Type B pancreatic cell (in vitro differentiated cells): ENCODE measurements at regions not wholly inside any gene's neighbourhood (a gene's known extent, or its start where the extent isn't known, plus 50 kb on each side); places are given as distances from the start of the nearest gene placed in this dataset.

Source experiments
- DNase-seq: peaks from one replicate; pipeline ENCODE4 v3.0.0; 2021; ENCODE audit warnings: mixed read lengths; ENCODE audit not compliant: unreplicated experiment; ENCODE audit errors: extremely low spot score
- H3K27ac Mint-ChIP-seq: 2 replicates; pipeline ENCODE4 v1.8.0; 2021; ENCODE audit warnings: mild to moderate bottlenecking, mixed read lengths
- H3K27me3 Mint-ChIP-seq: 2 replicates; pipeline ENCODE4 v1.8.0; 2021; ENCODE audit warnings: mixed read lengths
- H3K36me3 Mint-ChIP-seq: 2 replicates; pipeline ENCODE4 v1.8.0; 2021; ENCODE audit warnings: mixed read lengths
- H3K4me1 Mint-ChIP-seq: one replicate; pipeline ENCODE4 v1.8.0; 2021; ENCODE audit warnings: mixed read lengths; ENCODE audit not compliant: unreplicated experiment
- H3K4me3 Mint-ChIP-seq: 2 replicates; pipeline ENCODE4 v1.8.0; 2021; ENCODE audit warnings: mild to moderate bottlenecking, mixed read lengths
- H3K9me3 Mint-ChIP-seq: 2 replicates; pipeline ENCODE4 v1.8.0; 2021; ENCODE audit warnings: mixed read lengths
- TF ChIP-seq, protein P1 (sequence below): fragments of 200-600 bp; sonication (generic); conservative IDR thresholded peaks from 2 replicates; pipeline ENCODE4 v1.5.0; 2021; ENCODE audit warnings: antibody characterized with exemption, mild to moderate bottlenecking

DNA sequence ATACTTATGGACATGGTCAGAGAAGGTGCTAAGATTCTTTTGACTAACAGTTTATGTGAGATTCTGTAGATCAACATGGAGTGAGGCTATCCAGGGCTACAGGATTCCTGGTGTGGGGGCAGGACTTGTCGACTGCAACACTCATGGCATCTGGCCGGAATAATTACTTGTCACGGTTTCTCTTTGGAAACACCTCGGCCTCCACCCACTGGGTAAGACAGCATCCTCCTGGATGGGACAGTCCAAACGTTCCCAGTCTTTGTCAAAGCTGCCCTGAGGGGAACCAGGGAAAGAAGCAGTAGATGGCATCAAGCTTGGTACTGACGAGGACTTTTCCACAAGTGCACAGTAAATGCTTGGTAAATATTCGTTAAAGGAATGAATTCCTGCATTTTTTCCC, 762.8 kb downstream of the BRD1 start:
- TF ChIP-seq, protein P1, sequence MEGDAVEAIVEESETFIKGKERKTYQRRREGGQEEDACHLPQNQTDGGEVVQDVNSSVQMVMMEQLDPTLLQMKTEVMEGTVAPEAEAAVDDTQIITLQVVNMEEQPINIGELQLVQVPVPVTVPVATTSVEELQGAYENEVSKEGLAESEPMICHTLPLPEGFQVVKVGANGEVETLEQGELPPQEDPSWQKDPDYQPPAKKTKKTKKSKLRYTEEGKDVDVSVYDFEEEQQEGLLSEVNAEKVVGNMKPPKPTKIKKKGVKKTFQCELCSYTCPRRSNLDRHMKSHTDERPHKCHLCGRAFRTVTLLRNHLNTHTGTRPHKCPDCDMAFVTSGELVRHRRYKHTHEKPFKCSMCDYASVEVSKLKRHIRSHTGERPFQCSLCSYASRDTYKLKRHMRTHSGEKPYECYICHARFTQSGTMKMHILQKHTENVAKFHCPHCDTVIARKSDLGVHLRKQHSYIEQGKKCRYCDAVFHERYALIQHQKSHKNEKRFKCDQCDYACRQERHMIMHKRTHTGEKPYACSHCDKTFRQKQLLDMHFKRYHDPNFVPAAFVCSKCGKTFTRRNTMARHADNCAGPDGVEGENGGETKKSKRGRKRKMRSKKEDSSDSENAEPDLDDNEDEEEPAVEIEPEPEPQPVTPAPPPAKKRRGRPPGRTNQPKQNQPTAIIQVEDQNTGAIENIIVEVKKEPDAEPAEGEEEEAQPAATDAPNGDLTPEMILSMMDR = no peak
- DNase-seq = no peak
- Mint-ChIP-seq H3K4me3 (no peak overlapping the region), H3K9me3 (no peaks in the 10 kb centered on the region), H3K4me1 (no peaks in the 10 kb centered on the region), H3K27me3 (peaks cover 14% of the 10 kb centered on the region), H3K27ac (no peak overlapping the region), H3K36me3 (no peaks in the 10 kb centered on the region)

DNA sequence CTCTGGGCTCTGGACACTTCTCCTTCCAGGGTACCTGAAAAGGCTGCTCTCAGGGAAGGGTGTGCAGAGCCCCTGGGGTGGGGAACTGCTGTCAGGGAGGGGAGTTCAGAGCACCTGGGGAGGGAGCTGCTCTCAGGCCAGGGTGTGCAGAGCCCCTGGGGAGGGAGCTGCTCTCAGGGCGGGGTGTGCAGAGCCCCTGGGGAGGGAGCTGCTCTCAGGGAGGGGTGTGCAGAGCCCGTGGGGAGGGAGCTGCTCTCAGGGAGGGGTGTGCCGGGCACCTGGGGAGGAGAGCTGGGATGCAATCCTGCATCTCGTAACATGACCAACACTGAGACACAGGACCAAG, 764.2 kb downstream of the BRD1 start:
- H3K4me1 Mint-ChIP-seq = no peaks in the 10 kb centered on the region
- H3K27me3 Mint-ChIP-seq = peaks cover 14% of the 10 kb centered on the region
- no peak overlapping the region for H3K4me3 Mint-ChIP-seq
- TF ChIP-seq, protein P1 = no peak
- no peak for DNase-seq
- H3K27ac Mint-ChIP-seq = no peak overlapping the region
- H3K9me3 Mint-ChIP-seq = no peaks in the 10 kb centered on the region
- H3K36me3 Mint-ChIP-seq = no peaks in the 10 kb centered on the region

DNA sequence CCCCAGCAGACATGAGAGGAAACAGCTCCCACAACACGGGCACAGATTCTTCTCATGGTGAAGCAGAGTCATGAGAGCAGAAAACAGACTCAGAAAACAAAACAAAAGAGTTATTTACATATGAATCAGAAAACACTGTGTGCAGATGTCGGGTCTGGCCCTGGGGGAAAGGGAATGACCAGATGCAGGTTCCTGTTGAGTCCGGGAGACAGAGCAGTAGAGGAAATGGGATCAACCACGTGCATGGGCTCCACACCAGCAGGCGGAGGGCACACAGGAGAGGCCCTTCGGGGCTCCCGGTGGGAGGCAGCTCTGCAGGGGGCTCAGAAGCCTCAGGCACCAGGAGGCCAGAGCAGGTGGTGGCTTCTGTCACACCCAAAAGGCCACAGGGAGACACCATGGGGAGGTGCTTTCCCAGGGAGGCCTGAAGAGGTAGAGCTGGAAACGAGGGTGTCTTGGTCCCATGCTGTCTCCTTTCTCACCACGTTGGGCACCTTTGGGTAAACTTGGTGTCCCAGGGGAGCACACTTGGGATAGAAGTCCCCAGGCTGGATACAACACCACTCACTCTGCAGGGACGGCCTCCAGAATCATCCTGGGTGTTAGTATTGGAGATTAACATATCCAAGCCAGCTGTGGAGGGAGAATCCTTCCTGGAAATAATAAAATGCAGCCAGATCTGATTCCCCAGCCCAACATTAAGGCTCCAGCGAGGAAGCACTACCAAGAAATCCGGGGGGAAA, 764.7 kb downstream of the BRD1 start:
- TF ChIP-seq, protein P1 = no peak
- DNase-seq = no peak
- H3K9me3 Mint-ChIP-seq = no peaks in the 10 kb centered on the region
- no peak overlapping the region for H3K27ac Mint-ChIP-seq
- H3K36me3 Mint-ChIP-seq = no peaks in the 10 kb centered on the region
- H3K4me1 Mint-ChIP-seq = no peaks in the 10 kb centered on the region
- H3K4me3 Mint-ChIP-seq = no peak overlapping the region
- H3K27me3 Mint-ChIP-seq = peaks cover 16% of the 10 kb centered on the region

DNA sequence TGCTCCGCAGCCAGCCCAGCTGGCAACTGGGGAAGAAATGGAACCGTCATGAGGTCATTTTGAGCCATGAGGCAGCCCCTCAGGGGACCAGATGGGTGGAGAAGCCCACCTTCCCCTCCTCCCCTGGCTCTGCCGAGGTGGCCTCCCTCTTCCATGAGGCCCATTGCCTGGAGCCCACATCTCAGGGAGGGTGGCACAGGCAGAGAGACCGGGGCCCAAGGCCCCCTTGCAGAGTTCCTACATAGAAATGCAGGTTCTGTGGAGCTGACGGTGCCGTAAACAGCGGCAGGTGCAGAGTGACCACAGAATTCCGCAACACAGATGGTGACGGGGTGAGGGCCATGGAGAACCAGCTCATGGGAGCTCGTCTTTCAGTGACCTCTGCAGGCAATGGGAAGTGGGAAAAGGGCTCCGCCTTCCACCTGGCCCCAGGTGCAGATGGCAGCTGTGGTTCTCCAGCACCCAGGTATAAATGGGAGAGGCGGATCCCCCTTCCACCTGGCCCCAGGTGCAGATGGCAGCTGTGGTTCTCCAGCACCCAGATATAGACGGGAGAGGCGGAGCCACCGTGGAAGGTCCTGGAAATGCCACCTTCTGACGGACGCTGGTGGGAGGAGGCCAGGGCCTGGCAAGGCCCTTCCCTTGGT, 765.4 kb downstream of the BRD1 start:
- H3K27ac Mint-ChIP-seq = no peak overlapping the region
- no peak for DNase-seq
- H3K4me3 Mint-ChIP-seq = no peak overlapping the region
- H3K4me1 Mint-ChIP-seq = no peaks in the 10 kb centered on the region
- no peaks in the 10 kb centered on the region for H3K9me3 Mint-ChIP-seq
- H3K27me3 Mint-ChIP-seq = peaks cover 21% of the 10 kb centered on the region
- H3K36me3 Mint-ChIP-seq = no peaks in the 10 kb centered on the region
- TF ChIP-seq, protein P1 = no peak

DNA sequence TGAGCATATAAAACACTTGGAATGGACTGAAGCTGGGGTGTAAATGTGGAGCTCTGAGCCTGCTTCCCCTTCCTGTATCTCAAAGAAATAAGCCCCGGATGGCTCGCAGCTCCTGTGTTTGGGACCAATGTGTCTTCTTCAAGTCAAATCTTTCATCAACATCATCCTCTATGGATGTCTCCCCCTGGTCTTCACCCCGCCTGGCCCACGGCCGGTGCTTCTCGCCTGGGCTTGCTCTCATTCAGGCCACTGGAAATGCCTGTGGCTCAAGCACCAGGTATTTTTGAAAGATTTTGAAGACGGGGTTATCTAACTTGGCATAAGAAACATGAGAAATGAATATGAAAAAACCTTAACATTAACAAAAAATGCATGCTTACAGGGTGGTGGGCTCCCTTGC, 769.8 kb downstream of the BRD1 start:
- Mint-ChIP-seq H3K27ac (no peak overlapping the region), H3K36me3 (no peaks in the 10 kb centered on the region), H3K4me1 (no peaks in the 10 kb centered on the region), H3K4me3 (no peak overlapping the region), H3K27me3 (peaks cover 21% of the 10 kb centered on the region), H3K9me3 (no peaks in the 10 kb centered on the region)
- TF ChIP-seq, protein P1 = no peak
- no peak for DNase-seq
